ENCODE measurements at regions not wholly inside any gene's neighbourhood (a gene's known extent, or its start where the extent isn't known, plus 50 kb on each side); places are given as distances from the start of the nearest gene placed in this dataset.

DNA sequence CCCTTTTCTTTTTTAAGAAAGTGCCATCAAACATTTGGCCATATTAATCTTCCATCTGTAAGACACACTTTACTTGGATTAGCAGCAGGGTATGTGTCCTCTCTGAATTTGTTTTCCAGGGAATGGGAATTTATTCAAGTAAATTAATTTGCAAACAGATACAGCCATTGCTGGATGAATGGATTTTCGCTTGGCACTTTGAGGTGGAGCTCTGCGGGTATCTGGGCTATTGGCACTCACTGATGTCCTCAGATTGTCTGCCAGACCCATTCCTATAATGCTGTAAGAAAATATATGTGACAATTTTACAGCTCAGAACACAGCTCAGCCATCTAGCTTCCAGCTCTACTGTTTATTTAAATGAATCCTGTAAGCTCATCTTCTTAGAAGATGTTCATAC, 201.2 kb upstream of the CDH20 start:
- CTCF ChIA-PET = no interaction called here
- no peaks in the 10 kb centered on the region for H3K27me3 ChIP-seq (ENCODE audit: control insufficient read depth, insufficient read depth, low read length)
- POLR2A ChIA-PET = no interaction called here
- H3K9me3 ChIP-seq (ENCODE audit: control insufficient read depth, insufficient read depth, low read length) = no peaks in the 10 kb centered on the region
- no peak for DNase-seq (ENCODE audit: low read depth, low spot score)
- H3K4me3 ChIP-seq (ENCODE audit: low read depth, low read length) = no peak overlapping the region
- TF ChIP-seq CTCF (IDR thresholded peaks at IDR 0.05; ENCODE audit: low read depth, low read length) = no peak
- H3K27ac ChIP-seq (ENCODE audit: low read depth, low read length) = no peak overlapping the region

DNA sequence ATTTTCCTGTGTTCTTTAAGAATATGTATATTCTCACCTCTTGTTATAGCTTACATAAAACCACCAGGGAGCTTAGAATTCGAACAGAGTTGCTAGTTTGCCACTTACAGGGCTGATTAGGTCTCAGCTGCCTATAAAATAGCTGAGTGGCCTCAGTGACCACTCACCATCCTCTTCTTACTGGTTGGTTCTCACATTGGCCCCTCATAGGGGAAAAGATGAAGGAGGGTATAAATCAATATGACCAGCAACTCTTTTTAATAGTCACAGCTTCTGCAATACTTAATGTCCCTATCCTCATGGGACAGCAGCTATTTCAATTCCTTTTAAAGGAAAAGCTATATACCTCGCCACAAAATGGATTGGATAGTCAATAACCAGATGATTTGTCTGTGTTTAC, 199.4 kb upstream of the CDH20 start:
- CTCF ChIA-PET = interaction anchor here (1.2 kb wide), 1 partner anchor 189 kb away, joined by 3 read pairs; no protein-coding TSS in a partner anchor
- TF ChIP-seq CTCF (IDR thresholded peaks at IDR 0.05; ENCODE audit: low read depth, low read length) = no peak

GRCh38 chr18:61136711-61137251, 196.4 kb upstream of the CDH20 start:
- CTCF ChIA-PET = no interaction called here
- POLR2A ChIA-PET = no interaction called here
- H3K9me3 ChIP-seq (ENCODE audit: control insufficient read depth, insufficient read depth, low read length) = no peaks in the 10 kb centered on the region

More for the DNA sequence above, 199.4 kb upstream of the CDH20 start:
- Histone ChIP-seq H3K4me3 (ENCODE audit: low read depth, low read length) (no peak overlapping the region), H3K27ac (ENCODE audit: low read depth, low read length) (no peak overlapping the region), H3K9me3 (ENCODE audit: control insufficient read depth, insufficient read depth, low read length) (no peaks in the 10 kb centered on the region), H3K27me3 (ENCODE audit: control insufficient read depth, insufficient read depth, low read length) (no peaks in the 10 kb centered on the region)
- POLR2A ChIA-PET = no interaction called here
- no peak for DNase-seq (ENCODE audit: low read depth, low spot score)

GRCh38 chr18:61141691-61142090, 191.5 kb upstream of the CDH20 start:
- H3K27ac ChIP-seq (ENCODE audit: low read depth, low read length) = no peak overlapping the region
- TF ChIP-seq CTCF (IDR thresholded peaks at IDR 0.05; ENCODE audit: low read depth, low read length) = no peak
- no peaks in the 10 kb centered on the region for H3K27me3 ChIP-seq (ENCODE audit: control insufficient read depth, insufficient read depth, low read length)
- ChIA-PET POLR2A (no interaction called here), CTCF (no interaction called here)
- no peak for DNase-seq (ENCODE audit: low read depth, low spot score)
- no peak overlapping the region for H3K4me3 ChIP-seq (ENCODE audit: low read depth, low read length)
- H3K9me3 ChIP-seq (ENCODE audit: control insufficient read depth, insufficient read depth, low read length) = peaks cover 3% of the 10 kb centered on the region; the same call in 1 of the 2 replicates

More at GRCh38 chr18:61136711-61137251, 196.4 kb upstream of the CDH20 start:
- no peak for DNase-seq (ENCODE audit: low read depth, low spot score)
- TF ChIP-seq CTCF (IDR thresholded peaks at IDR 0.05; ENCODE audit: low read depth, low read length) = no peak
- no peak overlapping the region for H3K27ac ChIP-seq (ENCODE audit: low read depth, low read length)
- no peaks in the 10 kb centered on the region for H3K27me3 ChIP-seq (ENCODE audit: control insufficient read depth, insufficient read depth, low read length)
- no peak overlapping the region for H3K4me3 ChIP-seq (ENCODE audit: low read depth, low read length)

GRCh38 chr18:61148322-61148721, 184.9 kb upstream of the CDH20 start:
- no peaks in the 10 kb centered on the region for H3K27me3 ChIP-seq (ENCODE audit: control insufficient read depth, insufficient read depth, low read length)
- TF ChIP-seq CTCF (IDR thresholded peaks at IDR 0.05; ENCODE audit: low read depth, low read length) = no peak
- H3K4me3 ChIP-seq (ENCODE audit: low read depth, low read length) = no peak overlapping the region
- ChIA-PET POLR2A (no interaction called here), CTCF (no interaction called here)
- no peak for DNase-seq (ENCODE audit: low read depth, low spot score)
- peaks cover 3% of the 10 kb centered on the region; the same call in 1 of the 2 replicates for H3K9me3 ChIP-seq (ENCODE audit: control insufficient read depth, insufficient read depth, low read length)
- no peak overlapping the region for H3K27ac ChIP-seq (ENCODE audit: low read depth, low read length)

Measured in AG04450 (cell line).